ENCODE measurements at regions not wholly inside any gene's neighbourhood (a gene's known extent, or its start where the extent isn't known, plus 50 kb on each side); places are given as distances from the start of the nearest gene placed in this dataset.

DNA sequence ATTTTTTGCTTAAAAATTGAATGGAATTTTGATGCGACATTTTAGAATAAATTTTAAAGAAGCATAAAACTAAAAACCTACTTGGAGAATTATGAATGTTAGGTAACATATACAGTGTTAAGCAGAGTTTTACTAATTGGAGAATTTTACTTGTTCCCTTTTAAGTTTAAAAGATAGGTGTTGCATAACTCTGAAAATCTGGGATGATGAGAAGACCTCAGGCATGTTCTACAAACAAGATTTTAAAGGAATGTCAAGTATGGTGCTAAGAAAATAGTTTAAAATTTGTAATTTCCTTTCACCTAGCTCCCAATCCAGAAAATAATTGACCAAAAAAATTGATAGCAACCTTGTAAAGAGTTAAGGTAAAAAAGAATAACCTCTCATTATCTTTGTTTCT, 135.8 kb downstream of the RFC3 start:
- DNase-seq, result no peak

DNA sequence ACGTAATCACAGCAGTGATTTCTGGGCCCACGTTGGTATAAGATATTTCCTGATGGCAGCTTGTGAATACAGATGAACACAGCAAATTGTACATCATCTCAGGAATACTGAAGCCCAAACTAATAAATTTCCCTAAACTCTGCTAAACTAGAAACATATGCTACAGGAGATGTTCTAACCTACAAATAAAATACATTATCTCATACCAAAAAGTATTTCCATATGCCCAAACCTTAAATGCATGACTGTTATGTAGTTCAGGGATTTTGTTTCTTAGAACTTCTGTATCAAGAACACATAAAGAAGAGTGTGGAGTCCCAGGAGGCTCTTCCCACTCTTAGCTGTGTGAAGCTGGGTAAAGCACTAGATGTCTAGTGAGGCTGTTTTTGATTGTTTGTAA, 138.4 kb downstream of the RFC3 start:
- DNase-seq, result no peak

DNA sequence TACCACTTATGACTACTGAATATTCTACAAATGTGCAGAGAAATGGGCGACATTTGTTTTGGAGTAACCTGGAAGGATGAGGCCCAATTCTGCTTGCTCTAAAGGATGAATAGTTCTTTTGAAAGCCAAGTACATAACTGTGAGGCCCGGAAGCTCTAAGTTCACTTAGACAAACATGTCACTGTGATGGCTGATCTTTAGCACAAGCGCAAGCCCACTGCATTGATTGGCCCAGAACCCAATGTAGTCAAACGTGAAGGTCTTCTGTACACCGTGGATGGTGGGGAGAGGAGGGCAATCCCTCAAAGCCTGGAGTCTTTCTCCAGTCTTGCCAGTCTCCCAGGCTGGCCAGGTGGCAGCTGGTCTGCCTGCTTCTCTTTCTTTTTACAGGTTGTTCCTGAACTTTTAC, 139.6 kb downstream of the RFC3 start:
- no peak for DNase-seq

DNA sequence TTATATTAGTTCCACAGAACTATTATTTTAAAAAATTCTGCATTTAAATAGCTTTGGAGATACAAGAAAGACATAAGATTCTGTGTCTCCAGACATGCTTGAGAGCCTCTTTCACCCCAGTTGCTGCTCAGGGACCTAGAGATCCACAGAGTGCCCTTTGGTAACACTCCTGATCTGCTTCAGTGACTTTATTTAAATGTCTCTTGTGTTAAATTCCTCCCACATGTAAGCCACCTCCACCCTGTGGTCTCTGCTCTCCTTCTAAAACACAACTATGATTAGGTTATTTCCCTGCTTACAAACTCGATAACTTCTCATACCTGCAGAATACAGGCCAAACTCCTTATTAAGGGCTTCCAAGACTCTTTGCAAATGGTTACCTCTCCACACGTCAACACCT, 141.0 kb downstream of the RFC3 start:
- no peak for DNase-seq

DNA sequence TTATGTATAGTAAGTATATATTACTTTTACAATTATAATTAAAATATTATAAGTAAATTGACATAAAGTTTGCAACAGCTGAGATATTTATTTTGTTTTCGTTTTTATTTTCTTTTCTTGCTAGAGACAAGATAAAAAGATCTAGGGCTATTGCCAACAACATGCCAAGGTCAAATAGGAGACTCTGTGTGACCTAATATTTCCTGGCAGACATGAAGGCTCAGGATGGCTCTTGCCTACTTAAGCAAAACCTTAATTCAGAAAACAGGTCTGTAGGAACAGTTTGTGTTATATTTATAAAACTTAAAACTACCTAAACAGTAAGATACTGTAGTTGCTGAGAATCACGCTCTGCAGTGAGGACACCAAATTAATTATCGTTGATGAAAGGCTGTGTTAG, 145.2 kb downstream of the RFC3 start:
- DNase-seq, result no peak

DNA sequence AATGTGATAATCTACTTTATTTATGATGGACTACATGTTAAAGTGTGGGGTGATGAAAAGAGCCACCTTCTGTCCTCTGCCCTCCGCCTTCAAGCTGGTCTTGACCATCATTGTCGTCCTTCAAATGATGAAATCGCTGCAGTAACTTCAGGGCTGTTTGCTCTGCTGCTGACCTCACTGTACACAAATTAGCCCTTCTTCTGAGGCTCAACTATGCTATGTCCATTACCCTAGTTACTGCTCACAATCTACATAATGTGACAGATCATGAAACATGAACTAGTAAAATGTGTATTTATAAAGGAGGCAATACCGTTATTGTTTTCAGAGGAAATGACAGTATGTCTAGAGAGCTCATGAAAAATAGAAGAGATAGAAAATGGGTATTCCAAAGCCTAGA, 145.9 kb downstream of the RFC3 start:
- no peak for DNase-seq

DNA sequence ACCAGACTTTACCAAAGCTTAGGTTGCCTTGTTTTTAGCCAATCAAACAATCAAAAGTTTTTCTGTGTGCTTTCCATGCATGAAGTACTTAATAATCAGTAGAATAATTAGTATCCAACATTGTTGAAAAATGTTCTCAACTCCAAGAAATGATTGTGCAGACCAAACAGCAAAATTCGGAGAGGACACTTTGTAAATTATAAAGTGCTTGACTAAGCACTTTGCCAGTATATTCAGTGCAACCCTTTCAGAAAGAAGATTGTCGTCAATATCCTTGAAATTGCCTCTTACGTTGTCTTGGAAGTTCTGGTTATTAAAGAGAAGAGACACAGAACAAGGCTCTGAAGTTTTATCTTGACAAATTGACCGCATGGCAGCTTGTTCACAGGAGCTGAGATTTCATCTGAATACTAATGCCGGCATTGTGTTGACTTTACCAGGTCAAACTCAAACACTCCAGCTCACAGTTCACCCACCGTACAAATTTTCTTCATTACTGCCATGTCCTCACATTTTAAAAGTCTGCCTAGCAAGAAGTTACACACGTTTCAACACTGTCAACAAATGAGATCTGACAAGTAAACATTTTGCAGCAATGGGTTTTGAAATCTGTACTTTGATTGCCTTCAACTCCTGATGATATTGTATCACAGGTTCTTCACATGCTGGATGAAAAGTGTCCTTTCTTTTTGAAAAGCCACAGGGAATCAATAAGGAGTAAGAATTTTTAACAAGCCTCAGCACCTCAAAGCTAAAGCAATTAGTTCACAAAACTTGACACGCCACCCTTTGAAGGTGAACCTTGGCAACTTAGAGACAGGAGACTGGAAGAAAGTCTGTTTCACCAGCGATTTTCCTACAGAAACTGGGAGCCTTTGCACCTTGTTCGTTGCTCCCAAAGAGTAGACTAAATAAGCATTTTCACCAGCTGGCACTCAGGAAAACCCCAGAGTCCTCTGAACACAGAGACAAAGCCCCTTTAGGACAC, 150.9 kb downstream of the RFC3 start:
- DNase-seq, result no peak

DNA sequence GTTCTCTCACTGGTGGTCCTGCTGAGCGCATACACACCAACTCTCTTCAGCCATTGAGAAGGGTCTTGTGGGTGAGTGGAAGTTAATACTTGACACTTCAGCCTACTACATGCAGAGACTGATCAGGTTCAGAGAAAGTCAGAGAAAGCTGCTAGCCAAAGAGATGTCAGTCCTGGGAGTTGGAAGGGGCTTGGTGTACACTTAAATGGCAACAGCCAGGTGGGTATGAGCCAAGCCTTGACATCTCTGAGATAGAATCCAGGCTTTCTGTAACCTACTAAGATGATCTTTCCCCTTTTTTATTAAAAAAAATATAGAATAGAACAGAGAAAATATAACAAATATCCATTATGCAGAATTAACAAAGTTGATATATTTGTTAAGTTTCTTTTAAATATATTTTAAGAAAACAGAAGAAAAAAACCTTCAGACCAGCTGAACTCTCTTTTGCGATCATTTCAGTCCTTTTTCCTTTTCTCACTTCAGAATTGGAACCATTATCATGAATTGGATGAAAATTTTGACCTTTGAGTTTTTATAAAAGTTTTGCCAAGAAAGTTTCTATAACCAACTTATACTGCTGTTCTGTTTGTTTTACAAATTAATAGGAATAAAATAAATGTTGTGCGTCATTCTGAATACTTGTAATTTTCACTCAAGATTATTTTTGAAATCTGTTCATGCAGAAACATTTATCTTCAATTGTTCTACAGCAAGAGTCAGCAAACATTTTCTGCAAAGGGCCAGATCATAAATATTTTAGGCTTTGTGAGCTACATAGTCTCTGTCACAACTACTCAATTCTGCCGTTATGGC, 153.0 kb downstream of the RFC3 start:
- no peak for DNase-seq

DNA sequence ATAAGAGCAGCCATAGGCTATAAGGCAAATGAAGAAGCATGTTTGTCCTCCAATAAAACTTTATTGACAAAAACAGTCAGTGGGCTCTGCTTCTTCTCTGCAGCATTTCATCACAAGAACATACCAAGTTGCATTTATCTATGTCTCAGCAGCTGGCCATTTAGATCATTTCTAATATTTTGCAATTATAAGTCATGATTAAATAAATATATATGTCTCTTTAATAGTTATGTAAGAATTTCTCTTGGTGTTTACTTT, 153.5 kb downstream of the RFC3 start:
- no peak for DNase-seq

DNA sequence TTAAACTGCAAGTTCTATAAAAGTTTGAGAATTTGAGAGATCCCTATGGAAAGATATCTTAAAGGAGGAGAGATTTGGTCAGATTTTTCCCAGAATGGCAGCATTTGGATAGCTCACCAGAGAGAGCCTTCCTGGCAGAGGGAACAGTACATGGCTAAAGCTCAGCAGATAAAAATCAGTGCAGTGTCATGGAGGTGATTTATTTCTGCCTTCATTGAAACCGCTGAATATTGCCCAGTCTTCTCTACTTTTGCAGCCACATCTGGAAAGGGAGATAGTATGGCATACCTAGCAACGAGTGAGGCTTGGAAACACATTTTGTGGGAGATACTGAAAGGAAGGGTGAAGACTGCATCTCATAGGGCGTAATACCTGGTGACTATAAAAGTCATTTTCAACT, 155.2 kb downstream of the RFC3 start:
- no peak for DNase-seq

DNA sequence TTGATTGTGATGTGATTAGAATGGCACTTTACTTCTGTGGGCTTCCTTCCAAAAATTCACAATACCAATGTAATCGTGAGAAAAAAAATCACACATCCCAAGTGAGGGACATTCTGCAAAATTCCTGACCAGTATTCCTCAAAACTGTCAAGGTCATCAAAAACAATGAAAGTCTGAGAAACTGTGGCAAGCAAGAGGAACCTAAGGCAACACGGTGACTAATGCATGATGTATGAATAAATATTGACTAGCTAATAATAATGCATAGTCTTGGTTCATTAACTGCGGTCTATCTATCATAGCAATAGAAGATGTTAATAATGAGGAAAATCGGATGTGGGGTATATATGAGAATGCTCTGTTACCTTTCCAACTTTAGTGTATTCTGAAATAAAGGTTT, 159.0 kb downstream of the RFC3 start:
- no peak for DNase-seq

DNA sequence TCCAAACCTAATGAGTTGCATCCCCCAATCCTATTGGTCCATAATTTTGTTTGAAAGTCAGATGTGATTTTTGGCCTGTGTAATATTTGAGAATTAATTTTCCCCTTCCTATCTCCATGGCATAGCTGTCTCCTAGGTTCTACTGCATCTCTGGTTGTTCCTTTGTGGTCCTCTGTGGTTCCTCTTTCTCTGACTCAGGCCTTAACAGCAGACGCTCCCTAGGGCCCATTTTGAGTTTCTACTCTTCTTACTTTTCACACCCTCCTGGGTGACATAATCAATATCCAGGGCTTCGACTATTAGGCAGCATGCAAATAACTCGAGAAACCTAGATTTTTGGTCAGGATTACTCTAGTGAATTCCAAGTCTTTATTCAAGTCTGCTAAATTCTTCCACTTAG, 160.7 kb downstream of the RFC3 start:
- DNase-seq, result no peak

DNA sequence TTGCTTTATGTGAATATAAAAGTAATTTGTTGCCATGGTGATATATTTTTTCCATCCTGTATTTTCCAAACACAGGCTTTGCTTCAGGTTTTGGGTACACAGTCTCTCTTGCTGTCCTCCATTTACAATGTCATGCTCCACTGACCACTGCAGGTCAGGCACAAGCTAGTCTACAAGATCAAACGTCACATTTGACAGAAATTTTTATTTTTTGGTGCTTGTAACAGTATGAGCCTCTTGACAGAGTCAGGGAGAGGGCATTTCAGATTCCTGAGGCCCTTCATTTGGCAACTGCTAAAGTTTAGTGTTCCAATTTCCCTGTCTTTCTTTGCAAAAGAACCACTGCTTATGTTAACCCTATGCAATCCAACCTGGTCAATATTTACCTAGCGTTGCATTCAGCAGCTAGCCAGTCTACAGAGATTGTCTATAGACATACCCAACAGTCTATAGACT, 175.0 kb downstream of the RFC3 start:
- no peak for DNase-seq

DNA sequence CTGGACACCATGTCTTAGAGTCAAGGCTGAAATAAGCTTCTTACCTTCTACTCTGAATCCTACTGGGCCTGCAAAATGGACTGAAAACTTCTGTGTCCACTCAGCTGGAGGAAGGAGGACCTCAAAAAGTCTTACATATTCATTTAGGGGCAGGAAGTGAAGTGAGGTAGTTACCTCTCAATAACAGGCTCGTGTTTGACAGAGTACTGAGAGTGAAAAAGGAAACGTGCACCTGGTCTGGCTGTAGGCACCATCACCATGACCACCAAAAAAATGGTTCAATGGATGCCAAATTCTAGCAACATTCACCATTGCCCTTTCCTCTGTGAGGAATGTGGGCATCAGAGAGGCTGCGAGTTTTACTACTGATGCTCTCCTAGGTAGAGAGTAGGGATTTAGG, 176.2 kb downstream of the RFC3 start:
- DNase-seq, result no peak

DNA sequence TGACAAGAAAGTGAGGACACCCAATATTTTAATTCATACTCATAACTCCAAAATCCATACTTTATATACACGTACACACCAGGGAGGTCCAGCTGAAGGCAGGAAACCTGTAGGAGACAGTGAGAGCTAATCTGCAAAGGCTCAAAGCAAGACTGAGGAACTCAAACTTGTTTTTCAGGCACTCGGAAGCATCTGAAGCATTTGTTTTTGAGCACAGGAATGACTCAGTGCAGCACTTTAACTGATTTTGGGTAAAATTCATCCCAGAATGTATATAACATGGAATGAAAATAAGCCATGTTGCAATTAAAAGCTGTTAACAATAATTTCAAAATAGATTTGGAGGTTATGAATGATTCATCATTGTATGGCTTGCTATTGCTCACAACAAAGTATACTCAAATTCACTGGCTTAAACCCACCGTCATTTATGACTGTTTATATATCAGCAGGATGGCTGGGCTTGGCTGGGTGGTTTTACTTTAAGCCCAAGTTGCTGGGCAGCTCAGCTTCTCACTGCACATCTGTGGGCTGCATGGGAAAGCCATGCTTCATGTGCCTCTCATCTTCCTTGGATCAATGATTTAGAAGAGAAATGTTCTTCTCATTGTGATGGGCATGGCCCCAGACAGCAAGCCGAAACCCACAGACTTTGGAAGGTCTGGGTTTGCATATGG, 177.0 kb downstream of the RFC3 start:
- DNase-seq, result no peak

DNA sequence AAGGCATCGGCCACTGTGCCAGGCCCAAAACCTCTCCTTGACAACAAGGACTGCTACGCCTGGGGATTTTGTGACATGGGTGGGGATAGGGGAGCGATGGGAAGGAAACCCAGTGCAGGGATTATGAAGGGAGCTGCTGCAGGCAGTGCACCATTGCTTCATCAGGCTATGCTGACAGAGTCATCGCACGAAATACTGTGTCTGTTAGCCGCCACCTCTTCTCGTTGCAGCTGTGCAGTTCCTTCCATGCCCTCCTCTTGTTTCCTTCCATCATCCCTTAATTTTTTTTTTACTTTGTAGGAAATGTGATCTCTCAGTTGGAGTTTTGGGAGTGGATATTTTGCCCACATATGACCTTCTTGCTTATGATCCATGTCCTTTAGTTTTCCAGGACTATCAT, 178.7 kb downstream of the RFC3 start:
- DNase-seq, result no peak

DNA sequence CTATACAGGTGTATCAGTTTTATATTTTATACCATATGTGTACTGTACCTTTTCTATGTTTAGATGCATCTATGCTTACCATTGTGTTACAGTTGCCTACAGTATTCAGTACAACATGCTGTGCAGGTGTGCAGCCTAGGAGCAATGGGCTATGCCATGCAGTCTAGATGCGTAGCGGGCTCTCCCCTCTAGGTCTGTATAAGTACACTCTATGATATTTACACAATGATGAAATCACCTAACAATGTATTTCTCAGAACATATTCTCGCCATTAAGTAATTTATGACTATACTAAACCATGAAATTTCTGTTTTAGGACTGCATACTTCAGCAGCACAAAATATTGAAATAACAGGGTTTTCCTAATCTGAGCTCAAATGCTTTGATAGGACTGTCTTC, 179.6 kb downstream of the RFC3 start:
- no peak for DNase-seq

DNA sequence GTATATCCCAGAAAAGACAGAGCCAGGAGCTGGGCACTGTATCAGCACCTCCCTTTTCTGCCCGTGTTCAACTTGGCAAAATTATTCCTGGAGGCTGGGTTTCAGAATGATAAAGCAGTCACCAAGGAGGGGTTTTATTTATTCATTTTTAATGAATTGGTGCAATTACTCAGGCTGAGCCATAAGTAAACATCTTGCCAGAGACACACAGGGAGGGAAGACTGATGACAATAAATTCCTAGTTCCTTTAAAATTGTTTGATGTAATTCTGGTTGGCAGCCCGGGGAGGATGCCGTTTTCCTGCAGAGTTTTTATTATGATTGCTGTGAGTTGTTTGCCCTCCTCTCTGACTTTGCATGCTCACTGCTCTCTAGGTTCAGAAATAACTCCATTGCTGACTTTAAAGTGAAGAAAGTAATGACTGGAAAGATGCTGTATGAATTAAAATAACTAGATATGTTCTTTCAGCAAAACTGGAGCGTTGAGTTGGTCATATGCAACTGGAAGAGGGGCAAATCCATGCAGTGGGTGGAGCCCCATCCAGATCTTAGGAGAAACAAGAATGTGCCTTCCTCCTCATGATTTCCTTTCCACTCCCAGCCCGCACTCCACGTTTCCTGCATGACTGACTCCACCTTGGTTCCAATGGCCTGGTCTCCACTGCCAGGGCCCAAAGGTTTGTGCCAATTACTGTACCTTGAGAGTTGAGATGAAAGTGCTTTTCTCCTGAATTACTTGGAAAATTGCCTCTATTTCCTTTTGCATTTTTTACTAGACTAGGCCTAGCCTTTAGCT, 182.1 kb downstream of the RFC3 start:
- DNase-seq, result no peak

DNA sequence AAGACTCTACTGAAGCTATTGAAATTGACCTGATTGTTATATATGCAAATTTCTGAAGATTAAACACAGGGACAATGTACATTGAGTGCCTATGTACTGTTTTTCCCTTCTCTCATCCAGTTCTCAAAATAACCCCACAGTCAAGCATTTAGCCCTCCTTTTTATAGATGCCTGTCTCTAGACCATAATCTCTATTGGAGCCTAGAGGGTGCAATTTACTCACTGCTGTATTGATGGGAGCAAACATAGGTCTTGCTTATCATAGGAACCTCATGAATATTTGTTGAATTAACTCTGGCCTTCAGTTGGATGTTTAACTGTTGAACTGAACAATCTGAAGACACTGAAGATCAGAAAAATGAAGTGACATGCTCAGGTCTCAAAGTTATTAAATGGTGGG, 183.0 kb downstream of the RFC3 start:
- no peak for DNase-seq

DNA sequence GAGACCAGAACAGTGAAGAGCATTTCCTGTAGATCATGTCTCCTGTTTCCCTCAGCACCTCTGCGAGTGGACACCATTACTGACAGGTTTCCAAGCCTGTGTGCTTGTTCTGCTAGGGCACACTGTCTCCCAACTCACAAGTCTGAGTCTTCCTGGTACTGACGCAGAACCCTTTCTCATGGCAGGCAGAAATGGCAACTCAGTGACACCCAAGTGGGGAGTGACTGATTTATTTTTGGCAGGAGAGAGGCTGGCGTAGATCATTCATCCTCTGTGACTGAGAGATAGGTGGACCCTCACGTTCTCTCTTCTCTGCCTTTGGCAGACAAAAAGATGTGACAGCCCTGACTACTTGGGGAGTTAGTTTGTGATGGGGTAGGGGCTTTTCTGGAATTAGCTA, 183.4 kb downstream of the RFC3 start:
- no peak for DNase-seq

DNA sequence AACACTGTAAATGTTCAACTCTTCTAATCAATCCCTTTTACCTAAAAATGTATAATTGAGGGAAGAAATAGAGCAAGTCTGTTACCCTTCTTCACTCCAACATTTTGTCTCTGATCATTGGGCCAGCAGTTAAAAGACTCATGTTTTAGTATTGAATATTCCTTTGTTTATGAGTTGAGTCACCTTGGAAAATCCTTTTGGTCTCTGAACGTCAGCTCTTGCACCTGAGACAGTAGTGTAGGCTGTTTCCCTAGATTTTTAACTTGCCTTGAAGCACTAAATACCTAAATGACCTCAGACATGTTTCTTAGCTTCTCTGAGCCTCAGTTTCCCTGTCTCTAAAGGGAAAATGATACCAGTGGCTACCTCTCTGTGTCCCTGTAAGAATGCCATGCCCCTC, 184.2 kb downstream of the RFC3 start:
- DNase-seq, result no peak

DNA sequence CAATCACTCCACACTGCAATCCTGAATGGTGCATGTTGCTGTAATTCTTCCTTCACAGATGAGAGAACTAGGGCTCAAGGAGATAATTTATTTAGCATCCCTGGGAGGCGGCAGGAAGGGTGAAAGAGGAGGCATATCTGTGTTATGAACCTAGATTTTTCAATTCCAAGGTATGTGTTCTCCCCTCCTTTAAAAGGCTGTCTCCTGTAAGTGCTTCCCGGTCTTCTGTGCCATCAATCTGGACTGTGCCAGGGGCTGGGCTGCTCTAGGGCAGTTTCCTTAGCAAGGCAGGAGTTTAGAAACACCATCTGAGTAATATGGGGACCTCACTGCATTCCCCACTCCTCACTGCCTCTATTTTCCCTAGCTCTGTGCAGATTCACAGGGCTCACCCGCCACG, 185.0 kb downstream of the RFC3 start:
- no peak for DNase-seq

DNA sequence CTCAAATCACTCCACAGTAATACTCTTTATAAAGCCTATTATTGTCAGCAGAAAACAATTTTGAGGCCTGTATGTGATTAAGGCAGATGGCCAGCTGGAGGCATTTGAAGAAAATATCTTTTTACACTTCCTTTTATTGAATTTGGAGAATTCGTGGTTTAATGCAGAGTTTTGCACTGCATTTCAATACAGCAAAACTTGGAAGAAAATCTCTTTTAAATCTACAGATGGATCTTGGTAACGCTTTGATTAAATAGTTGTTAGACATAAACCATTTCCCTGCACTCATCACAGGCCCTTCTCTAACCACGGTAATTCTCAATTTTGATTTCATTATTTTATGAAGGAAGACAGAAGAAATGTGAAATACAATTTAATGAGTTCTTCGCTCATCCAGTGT, 185.7 kb downstream of the RFC3 start:
- DNase-seq, result no peak

All from T-helper 2 cell (primary cell).